ENCODE measurements at regions not wholly inside any gene's neighbourhood (a gene's known extent, or its start where the extent isn't known, plus 50 kb on each side); places are given as distances from the start of the nearest gene placed in this dataset.
"Not testable (repeated sequence)": the region's sequence is repeated elsewhere in the genome, so short reads cannot be mapped to it uniquely, and the experiment has no call there.

- CTCF ChIA-PET = no interaction called here
- TF ChIP-seq ELF4 (IDR thresholded peaks at IDR 0.05) = no peak
- no peak for TF ChIP-seq FOXA1 (IDR thresholded peaks at IDR 0.05)
- no peak for TF ChIP-seq BHLHE40 (IDR thresholded peaks at IDR 0.05; ENCODE audit: borderline replicate concordance)
- no peak for TF ChIP-seq SP1 (IDR thresholded peaks at IDR 0.05)
- TF ChIP-seq NFRKB (IDR thresholded peaks at IDR 0.05) = no peak
- DNase-seq (ENCODE audit: extremely low spot score) = no peak
- POLR2A ChIA-PET = no interaction called here
Measured at GRCh38 chr3:69490971-69491370, 105.1 kb upstream of the FRMD4B start.

GRCh38 chr3:69490235-69490634, 104.3 kb upstream of the FRMD4B start:
- CTCF ChIA-PET = no interaction called here
- TF ChIP-seq ZNF384 (IDR thresholded peaks at IDR 0.05) = no peak
- TF ChIP-seq L3MBTL2 (conservative IDR thresholded peaks at IDR 0.05) = no peak
- TF ChIP-seq TARDBP (IDR thresholded peaks at IDR 0.05) = no peak
- TF ChIP-seq FOXK2 (IDR thresholded peaks at IDR 0.05) = no peak
- no peak for TF ChIP-seq FOXM1 (IDR thresholded peaks at IDR 0.05; ENCODE audit: borderline replicate concordance)
- TF ChIP-seq NFRKB (IDR thresholded peaks at IDR 0.05) = no peak
- no peak for TF ChIP-seq ARNT (IDR thresholded peaks at IDR 0.05)
- no peak for TF ChIP-seq FOXA1 (IDR thresholded peaks at IDR 0.05)
- TF ChIP-seq PKNOX1 (IDR thresholded peaks at IDR 0.05) = no peak
- TF ChIP-seq HDGF (IDR thresholded peaks at IDR 0.05; ENCODE audit: borderline replicate concordance) = no peak
- TF ChIP-seq SUZ12 (IDR thresholded peaks at IDR 0.05) = no peak
- no peak for TF ChIP-seq BHLHE40 (IDR thresholded peaks at IDR 0.05; ENCODE audit: borderline replicate concordance)
- TF ChIP-seq ELF4 (IDR thresholded peaks at IDR 0.05) = no peak
- TF ChIP-seq SP1 (IDR thresholded peaks at IDR 0.05) = no peak
- TF ChIP-seq CTBP1 (IDR thresholded peaks at IDR 0.05; ENCODE audit: borderline replicate concordance) = no peak
- no peak for TF ChIP-seq LEF1 (IDR thresholded peaks at IDR 0.05; ENCODE audit: borderline replicate concordance)

GRCh38 chr3:69488026-69488425, 102.1 kb upstream of the FRMD4B start:
- POLR2A ChIA-PET = no interaction called here
- DNase-seq (ENCODE audit: extremely low spot score) = no peak
- TF ChIP-seq FOXM1 (IDR thresholded peaks at IDR 0.05; ENCODE audit: borderline replicate concordance) (no peak), SUZ12 (IDR thresholded peaks at IDR 0.05) (no peak), PKNOX1 (IDR thresholded peaks at IDR 0.05) (no peak), SP1 (IDR thresholded peaks at IDR 0.05) (no peak), FOXK2 (IDR thresholded peaks at IDR 0.05) (no peak), L3MBTL2 (conservative IDR thresholded peaks at IDR 0.05) (no peak), ARNT (IDR thresholded peaks at IDR 0.05) (no peak), CTBP1 (IDR thresholded peaks at IDR 0.05; ENCODE audit: borderline replicate concordance) (no peak), HDGF (IDR thresholded peaks at IDR 0.05; ENCODE audit: borderline replicate concordance) (no peak), TARDBP (IDR thresholded peaks at IDR 0.05) (no peak), BHLHE40 (IDR thresholded peaks at IDR 0.05; ENCODE audit: borderline replicate concordance) (no peak), LEF1 (IDR thresholded peaks at IDR 0.05; ENCODE audit: borderline replicate concordance) (no peak), FOXA1 (IDR thresholded peaks at IDR 0.05) (no peak), ZNF384 (IDR thresholded peaks at IDR 0.05) (no peak)
- CTCF ChIA-PET = no interaction called here

More at GRCh38 chr3:69490235-69490634, 104.3 kb upstream of the FRMD4B start:
- POLR2A ChIA-PET = no interaction called here
- no peak for DNase-seq (ENCODE audit: extremely low spot score)

- ChIA-PET POLR2A (no interaction called here), CTCF (no interaction called here)
- TF ChIP-seq FOXK2 (IDR thresholded peaks at IDR 0.05) (no peak), L3MBTL2 (conservative IDR thresholded peaks at IDR 0.05) (no peak), FOXA1 (IDR thresholded peaks at IDR 0.05) (no peak), FOXM1 (IDR thresholded peaks at IDR 0.05; ENCODE audit: borderline replicate concordance) (no peak), ZNF384 (IDR thresholded peaks at IDR 0.05) (no peak), SUZ12 (IDR thresholded peaks at IDR 0.05) (no peak), PKNOX1 (IDR thresholded peaks at IDR 0.05) (no peak), HDGF (IDR thresholded peaks at IDR 0.05; ENCODE audit: borderline replicate concordance) (no peak), CTBP1 (IDR thresholded peaks at IDR 0.05; ENCODE audit: borderline replicate concordance) (no peak), TARDBP (IDR thresholded peaks at IDR 0.05) (no peak), SP1 (IDR thresholded peaks at IDR 0.05) (no peak), ELF4 (IDR thresholded peaks at IDR 0.05) (no peak), LEF1 (IDR thresholded peaks at IDR 0.05; ENCODE audit: borderline replicate concordance) (no peak), BHLHE40 (IDR thresholded peaks at IDR 0.05; ENCODE audit: borderline replicate concordance) (no peak), NFRKB (IDR thresholded peaks at IDR 0.05) (no peak), ARNT (IDR thresholded peaks at IDR 0.05) (no peak)
Measured at GRCh38 chr3:69485489-69485888, 99.6 kb upstream of the FRMD4B start.

GRCh38 chr3:69484507-69485393, 98.9 kb upstream of the FRMD4B start:
- no peak for DNase-seq (ENCODE audit: extremely low spot score)
- CTCF ChIA-PET = no interaction called here
- TF ChIP-seq TARDBP (IDR thresholded peaks at IDR 0.05) (no peak), FOXK2 (IDR thresholded peaks at IDR 0.05) (no peak), LEF1 (IDR thresholded peaks at IDR 0.05; ENCODE audit: borderline replicate concordance) (no peak), FOXA1 (IDR thresholded peaks at IDR 0.05) (no peak)
- POLR2A ChIA-PET = no interaction called here

More at GRCh38 chr3:69485489-69485888, 99.6 kb upstream of the FRMD4B start:
- DNase-seq (ENCODE audit: extremely low spot score) = no peak

GRCh38 chr3:69483449-69483848, 97.6 kb upstream of the FRMD4B start:
- ChIA-PET POLR2A (no interaction called here), CTCF (no interaction called here)
- no peak for DNase-seq (ENCODE audit: extremely low spot score)
- TF ChIP-seq ZNF384 (IDR thresholded peaks at IDR 0.05) = no peak
- no peak for TF ChIP-seq PKNOX1 (IDR thresholded peaks at IDR 0.05)
- no peak for TF ChIP-seq NFRKB (IDR thresholded peaks at IDR 0.05)
- TF ChIP-seq FOXK2 (IDR thresholded peaks at IDR 0.05) = no peak
- no peak for TF ChIP-seq SP1 (IDR thresholded peaks at IDR 0.05)
- no peak for TF ChIP-seq CTBP1 (IDR thresholded peaks at IDR 0.05; ENCODE audit: borderline replicate concordance)
- TF ChIP-seq FOXA1 (IDR thresholded peaks at IDR 0.05) = no peak
- TF ChIP-seq TARDBP (IDR thresholded peaks at IDR 0.05) = no peak
- TF ChIP-seq L3MBTL2 (conservative IDR thresholded peaks at IDR 0.05) = no peak

GRCh38 chr3:69480986-69481385, 95.1 kb upstream of the FRMD4B start:
- POLR2A ChIA-PET; CTCF ChIA-PET; DNase-seq (ENCODE audit: extremely low spot score): not testable (repeated sequence)
